Tibial nerve (tissue), 4 donors: ENCODE measurements at regions not wholly inside any gene's neighbourhood (a gene's known extent, or its start where the extent isn't known, plus 50 kb on each side); places are given as distances from the start of the nearest gene placed in this dataset.

Experiments
- EP300 ChIP-seq, 2 donors: sonication (generic); formaldehyde crosslinking; IDR thresholded peaks; one replicate each; pipeline ENCODE4 v1.6.1; 2017; ENCODE audit warnings: antibody characterized with exemption in 2 of 2, mild to moderate bottlenecking in 1 of 2
- POLR2A ChIP-seq, 2 donors: fragments of 450-650 bp; IDR thresholded peaks; one replicate each; pipeline ENCODE4 v1.6.1; 2017; ENCODE audit warnings: antibody characterized with exemption in 2 of 2, mild to moderate bottlenecking in 2 of 2, moderate library complexity in 2 of 2
- TF ChIP-seq, protein P1 (sequence below), 5 experiments: fragments of 200-600 bp in 3 of 5; fragments of 450-650 bp in 2 of 5; sonication (generic) in 3 of 5; IDR thresholded peaks; one replicate each; pipeline ENCODE4 v1.5.1; 2016 to 2019; ENCODE audit warnings: antibody characterized with exemption in 5 of 5, mild to moderate bottlenecking in 3 of 5, moderate library complexity in 2 of 5

DNA sequence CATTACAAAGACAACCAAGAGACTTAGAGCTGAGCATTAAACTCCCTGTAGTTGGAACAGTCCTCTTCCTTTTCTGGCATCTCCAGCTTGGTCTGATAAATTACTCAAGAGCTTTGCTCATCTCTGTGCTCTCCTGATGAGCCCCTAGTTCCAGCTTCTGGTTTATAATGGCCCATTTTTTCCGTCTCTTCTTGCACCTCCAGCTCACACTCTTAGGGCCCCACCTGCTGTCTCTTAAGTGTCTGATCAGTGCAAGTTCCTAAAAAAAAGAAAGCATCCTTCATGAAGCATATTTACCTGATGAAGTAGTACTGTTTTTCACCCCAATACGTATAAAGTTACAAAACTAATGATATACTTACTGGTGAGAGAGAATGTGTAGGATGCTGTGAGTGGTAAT, 822.9 kb downstream of the RNF144A start:
- no peak for TF ChIP-seq POLR2A (IDR thresholded peaks at IDR 0.05)
- TF ChIP-seq, protein P1, sequence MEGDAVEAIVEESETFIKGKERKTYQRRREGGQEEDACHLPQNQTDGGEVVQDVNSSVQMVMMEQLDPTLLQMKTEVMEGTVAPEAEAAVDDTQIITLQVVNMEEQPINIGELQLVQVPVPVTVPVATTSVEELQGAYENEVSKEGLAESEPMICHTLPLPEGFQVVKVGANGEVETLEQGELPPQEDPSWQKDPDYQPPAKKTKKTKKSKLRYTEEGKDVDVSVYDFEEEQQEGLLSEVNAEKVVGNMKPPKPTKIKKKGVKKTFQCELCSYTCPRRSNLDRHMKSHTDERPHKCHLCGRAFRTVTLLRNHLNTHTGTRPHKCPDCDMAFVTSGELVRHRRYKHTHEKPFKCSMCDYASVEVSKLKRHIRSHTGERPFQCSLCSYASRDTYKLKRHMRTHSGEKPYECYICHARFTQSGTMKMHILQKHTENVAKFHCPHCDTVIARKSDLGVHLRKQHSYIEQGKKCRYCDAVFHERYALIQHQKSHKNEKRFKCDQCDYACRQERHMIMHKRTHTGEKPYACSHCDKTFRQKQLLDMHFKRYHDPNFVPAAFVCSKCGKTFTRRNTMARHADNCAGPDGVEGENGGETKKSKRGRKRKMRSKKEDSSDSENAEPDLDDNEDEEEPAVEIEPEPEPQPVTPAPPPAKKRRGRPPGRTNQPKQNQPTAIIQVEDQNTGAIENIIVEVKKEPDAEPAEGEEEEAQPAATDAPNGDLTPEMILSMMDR (IDR thresholded peaks at IDR 0.05): no peak
- TF ChIP-seq EP300 (IDR thresholded peaks at IDR 0.05): no peak
